Calu3 (cell line): ENCODE measurements at regions not wholly inside any gene's neighbourhood (a gene's known extent, or its start where the extent isn't known, plus 50 kb on each side); places are given as distances from the start of the nearest gene placed in this dataset.
A peak's percentile ranks its signal among the peaks of the same experiment; 100 is the strongest.

Experiments
- BruUV-seq: library from RNA; stranded (reverse); fragments of 400-500 nt; replicated peaks from 2 replicates; lab custom pipeline; 2021; lab: Mats Ljungman, UMichigan
- CTCF ChIA-PET: fragments of 300-600 bp; sonication (Branson Sonifier 250); formaldehyde crosslinking; loops from one replicate; lab custom pipeline; 2022; ENCODE audit warnings: antibody characterized with exemption; lab: Charles Lee
- DNase-seq: peaks from one replicate; pipeline ENCODE4 v3.0.0; 2022
- H3K27ac Mint-ChIP-seq: one replicate; pipeline ENCODE4 v1.8.0; 2022; ENCODE audit warnings: mixed read lengths; ENCODE audit not compliant: unreplicated experiment
- H3K27me3 Mint-ChIP-seq: one replicate; pipeline ENCODE4 v1.8.0; 2022; ENCODE audit warnings: mixed read lengths; ENCODE audit not compliant: unreplicated experiment
- H3K36me3 Mint-ChIP-seq: one replicate; pipeline ENCODE4 v1.8.0; 2022; ENCODE audit warnings: mild to moderate bottlenecking, moderate library complexity, mixed read lengths; ENCODE audit not compliant: insufficient read depth, unreplicated experiment
- H3K4me1 Mint-ChIP-seq: one replicate; pipeline ENCODE4 v1.8.0; 2022; ENCODE audit warnings: mild to moderate bottlenecking, low read depth, mixed read lengths; ENCODE audit not compliant: unreplicated experiment
- H3K4me3 Mint-ChIP-seq: one replicate; pipeline ENCODE4 v1.8.0; 2022; ENCODE audit warnings: mild to moderate bottlenecking, low read depth, moderate library complexity, mixed read lengths; ENCODE audit not compliant: unreplicated experiment
- H3K9me3 Mint-ChIP-seq: one replicate; pipeline ENCODE4 v1.8.0; 2022; ENCODE audit warnings: low read depth, mixed read lengths; ENCODE audit not compliant: unreplicated experiment
- intact Hi-C: fragments of 100-400 bp; cut with micrococcal nuclease; formaldehyde crosslinking; loops from one replicate; pipeline ENCODE4 v1.10.0; 2022; ENCODE audit not compliant: unreplicated experiment
- TF ChIP-seq, protein P1 (sequence below): fragments of 200-600 bp; IDR thresholded peaks from one replicate; pipeline ENCODE4 v1.8.0; 2022; ENCODE audit warnings: antibody characterized with exemption; ENCODE audit not compliant: unreplicated experiment

DNA sequence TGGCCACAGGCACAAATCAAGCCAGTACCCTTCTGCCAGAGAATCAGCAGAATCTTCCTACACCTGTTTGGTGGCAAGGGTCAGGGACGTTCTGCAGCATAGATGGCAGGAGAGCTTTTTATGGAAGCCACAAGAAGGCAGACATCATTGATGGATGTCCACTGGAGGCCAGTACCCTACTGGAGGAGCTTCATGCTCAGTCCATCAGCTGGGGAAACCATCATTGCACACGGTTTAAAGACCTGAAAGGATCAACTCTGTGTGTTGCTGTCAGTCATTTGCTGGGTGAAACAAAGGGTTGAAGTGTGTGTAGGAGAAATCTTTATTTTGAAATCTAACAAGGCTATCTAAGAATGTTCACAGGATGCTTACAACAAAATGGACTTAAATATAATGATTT lies 158.9 kb upstream of the SASH1 start:
- H3K27ac Mint-ChIP-seq, result no peak overlapping the region

DNA sequence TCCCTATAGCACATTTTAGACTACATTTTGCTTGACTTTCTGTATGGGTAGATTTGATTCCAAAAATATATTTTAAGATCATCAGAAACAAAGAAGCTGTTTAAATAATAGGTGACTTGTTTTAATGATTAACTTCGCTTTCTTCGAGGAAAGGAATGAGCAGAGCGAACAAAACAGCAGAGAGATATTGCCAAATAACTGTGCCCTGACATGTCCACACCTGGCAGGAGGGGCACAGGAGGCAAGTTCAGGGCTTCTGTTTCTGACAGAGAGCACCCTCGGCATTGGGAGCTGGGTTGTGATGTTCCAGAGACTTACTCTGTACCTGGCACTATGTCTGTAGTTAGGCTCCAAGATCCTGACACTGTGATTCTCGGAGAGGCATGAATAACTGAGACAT lies 155.7 kb upstream of the SASH1 start:
- no peak overlapping the region for H3K27ac Mint-ChIP-seq
- peaks cover 13% of the 10 kb centered on the region for H3K4me1 Mint-ChIP-seq
- no peak for DNase-seq
- no peak overlapping the region for H3K4me3 Mint-ChIP-seq
- CTCF ChIA-PET, result no interaction called here
- H3K27me3 Mint-ChIP-seq, result no peaks in the 10 kb centered on the region
- BruUV-seq, result no TSS peak
- no peaks in the 10 kb centered on the region for H3K36me3 Mint-ChIP-seq
- H3K9me3 Mint-ChIP-seq, result no peaks in the 10 kb centered on the region
- TF ChIP-seq, protein P1, sequence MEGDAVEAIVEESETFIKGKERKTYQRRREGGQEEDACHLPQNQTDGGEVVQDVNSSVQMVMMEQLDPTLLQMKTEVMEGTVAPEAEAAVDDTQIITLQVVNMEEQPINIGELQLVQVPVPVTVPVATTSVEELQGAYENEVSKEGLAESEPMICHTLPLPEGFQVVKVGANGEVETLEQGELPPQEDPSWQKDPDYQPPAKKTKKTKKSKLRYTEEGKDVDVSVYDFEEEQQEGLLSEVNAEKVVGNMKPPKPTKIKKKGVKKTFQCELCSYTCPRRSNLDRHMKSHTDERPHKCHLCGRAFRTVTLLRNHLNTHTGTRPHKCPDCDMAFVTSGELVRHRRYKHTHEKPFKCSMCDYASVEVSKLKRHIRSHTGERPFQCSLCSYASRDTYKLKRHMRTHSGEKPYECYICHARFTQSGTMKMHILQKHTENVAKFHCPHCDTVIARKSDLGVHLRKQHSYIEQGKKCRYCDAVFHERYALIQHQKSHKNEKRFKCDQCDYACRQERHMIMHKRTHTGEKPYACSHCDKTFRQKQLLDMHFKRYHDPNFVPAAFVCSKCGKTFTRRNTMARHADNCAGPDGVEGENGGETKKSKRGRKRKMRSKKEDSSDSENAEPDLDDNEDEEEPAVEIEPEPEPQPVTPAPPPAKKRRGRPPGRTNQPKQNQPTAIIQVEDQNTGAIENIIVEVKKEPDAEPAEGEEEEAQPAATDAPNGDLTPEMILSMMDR, result no peak
- intact Hi-C loops, result no loop called here

More for the DNA sequence above, 158.9 kb upstream of the SASH1 start:
- CTCF ChIA-PET, result no interaction called here
- Mint-ChIP-seq H3K4me3 (no peak overlapping the region), H3K9me3 (no peaks in the 10 kb centered on the region), H3K36me3 (no peaks in the 10 kb centered on the region), H3K27me3 (no peaks in the 10 kb centered on the region), H3K4me1 (peaks cover 11% of the 10 kb centered on the region)
- no peak for DNase-seq
- intact Hi-C loops, result no loop called here
- BruUV-seq, result no TSS peak
- TF ChIP-seq, protein P1, result no peak

- no peaks in the 10 kb centered on the region for H3K36me3 Mint-ChIP-seq
- CTCF ChIA-PET, result interaction anchor here (1.0 to 1.3 kb wide), 3 partner anchors 12 to 26 kb away, joined by 3 to 5 read pairs (median 4); no protein-coding TSS in a partner anchor
- H3K27ac Mint-ChIP-seq, result peak overlapping the region; percentile 54
- BruUV-seq, result no TSS peak
- TF ChIP-seq, protein P1, result no peak
- peaks cover 13% of the 10 kb centered on the region for H3K4me1 Mint-ChIP-seq
- H3K9me3 Mint-ChIP-seq, result peaks cover 6% of the 10 kb centered on the region
- no peak for DNase-seq
- intact Hi-C loops, result loop anchor here (5.0 kb wide), 1 partner anchor 60 kb away; no protein-coding TSS in a partner anchor
- no peaks in the 10 kb centered on the region for H3K27me3 Mint-ChIP-seq
- H3K4me3 Mint-ChIP-seq, result no peak overlapping the region
These were observed 150.3 kb upstream of the SASH1 start for GRCh38 chr6:148192310-148192709.

- CTCF ChIA-PET, result interaction anchor here (1.1 kb wide), 1 partner anchor 13 kb away, joined by 5 read pairs; no protein-coding TSS in a partner anchor
- Mint-ChIP-seq H3K27me3 (no peaks in the 10 kb centered on the region), H3K36me3 (no peaks in the 10 kb centered on the region), H3K27ac (no peak overlapping the region), H3K9me3 (peaks cover 6% of the 10 kb centered on the region), H3K4me1 (peaks cover 13% of the 10 kb centered on the region), H3K4me3 (no peak overlapping the region)
- TF ChIP-seq, protein P1, result no peak
- peak; percentile 38 for DNase-seq
- BruUV-seq, result no TSS peak
- intact Hi-C loops, result loop anchor here (5.0 kb wide), 1 partner anchor 59 kb away; no protein-coding TSS in a partner anchor
These were observed 149.5 kb upstream of the SASH1 start for GRCh38 chr6:148193063-148193680.
